B cell (primary cell): ENCODE measurements at regions not wholly inside any gene's neighbourhood (a gene's known extent, or its start where the extent isn't known, plus 50 kb on each side); places are given as distances from the start of the nearest gene placed in this dataset.

Source experiments
- EZH2 ChIP-seq: IDR thresholded peaks from 2 replicates; pipeline ENCODE4 v1.6.1; 2012; ENCODE audit warnings: borderline replicate concordance, low read depth, mild to moderate bottlenecking, moderate library complexity, low read length; ENCODE audit not compliant: insufficient read depth, poor library complexity, severe bottlenecking
- TF ChIP-seq, protein P1 (sequence below): fragments of 200-600 bp; IDR thresholded peaks from one replicate; pipeline ENCODE4 v1.8.0; 2022; ENCODE audit warnings: antibody characterized with exemption, mild to moderate bottlenecking

DNA sequence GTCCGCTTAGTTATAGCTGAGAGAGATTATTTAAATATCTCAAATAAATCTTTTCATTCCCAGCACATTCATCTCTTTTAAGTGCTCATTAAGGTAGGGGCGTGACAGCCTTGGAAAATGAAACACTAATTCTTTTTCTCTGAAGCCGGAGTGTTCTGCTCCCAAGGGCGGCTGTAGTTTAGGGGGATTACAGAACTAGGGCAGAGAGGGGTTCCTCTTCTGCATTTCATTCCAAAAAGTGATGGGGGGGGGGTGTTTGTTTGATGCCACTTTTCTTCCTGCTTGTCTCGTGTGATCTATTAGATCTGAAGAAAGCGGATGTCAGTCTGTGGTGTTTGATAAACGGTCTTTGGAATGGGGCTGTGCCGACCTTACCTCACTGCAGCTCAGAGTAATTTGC, 506.5 kb upstream of the MGMT start:
- TF ChIP-seq, protein P1, sequence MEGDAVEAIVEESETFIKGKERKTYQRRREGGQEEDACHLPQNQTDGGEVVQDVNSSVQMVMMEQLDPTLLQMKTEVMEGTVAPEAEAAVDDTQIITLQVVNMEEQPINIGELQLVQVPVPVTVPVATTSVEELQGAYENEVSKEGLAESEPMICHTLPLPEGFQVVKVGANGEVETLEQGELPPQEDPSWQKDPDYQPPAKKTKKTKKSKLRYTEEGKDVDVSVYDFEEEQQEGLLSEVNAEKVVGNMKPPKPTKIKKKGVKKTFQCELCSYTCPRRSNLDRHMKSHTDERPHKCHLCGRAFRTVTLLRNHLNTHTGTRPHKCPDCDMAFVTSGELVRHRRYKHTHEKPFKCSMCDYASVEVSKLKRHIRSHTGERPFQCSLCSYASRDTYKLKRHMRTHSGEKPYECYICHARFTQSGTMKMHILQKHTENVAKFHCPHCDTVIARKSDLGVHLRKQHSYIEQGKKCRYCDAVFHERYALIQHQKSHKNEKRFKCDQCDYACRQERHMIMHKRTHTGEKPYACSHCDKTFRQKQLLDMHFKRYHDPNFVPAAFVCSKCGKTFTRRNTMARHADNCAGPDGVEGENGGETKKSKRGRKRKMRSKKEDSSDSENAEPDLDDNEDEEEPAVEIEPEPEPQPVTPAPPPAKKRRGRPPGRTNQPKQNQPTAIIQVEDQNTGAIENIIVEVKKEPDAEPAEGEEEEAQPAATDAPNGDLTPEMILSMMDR, result no peak
- no peak for TF ChIP-seq EZH2
